K562 (cell line): ENCODE measurements at regions not wholly inside any gene's neighbourhood (a gene's known extent, or its start where the extent isn't known, plus 50 kb on each side); places are given as distances from the start of the nearest gene placed in this dataset.

ENCODE experiments used
- CAMTA2 ChIP-seq: fragments of 250-450 bp; sonication (Bioruptor Pico); conservative IDR thresholded peaks from 2 replicates; pipeline ENCODE4 v1.5.1; 2022
- CTCF ChIP-seq, 3 experiments: IDR thresholded peaks in 2 of 3; conservative IDR thresholded peaks in 1 of 3; 2 replicates each; pipeline ENCODE4 v1.5.1; 2011 to 2012; ENCODE audit warnings: low read length in 3 of 3, mild to moderate bottlenecking in 3 of 3, control low read depth in 2 of 3, improper control_type of control experiment in 1 of 3, inconsistent platforms in 1 of 3, low read depth in 1 of 3, mixed read lengths in 1 of 3, moderate library complexity in 1 of 3; ENCODE audit not compliant: insufficient read depth in 2 of 3
- E2F8 ChIP-seq: fragments of 450-650 bp; IDR thresholded peaks from 2 replicates; pipeline ENCODE4 v1.7.1; 2018; ENCODE audit warnings: mild to moderate bottlenecking, low read depth; ENCODE audit not compliant: partially characterized antibody
- EP300 ChIP-seq: IDR thresholded peaks from 2 replicates; pipeline ENCODE4 v1.6.1; 2012; ENCODE audit warnings: low read length, improper control_type of control experiment
- FOXP4 ChIP-seq: sonication (generic); formaldehyde crosslinking; IDR thresholded peaks from 2 replicates; pipeline ENCODE4 v1.8.0; 2022; ENCODE audit warnings: mild to moderate bottlenecking, missing genetic modification reagents, borderline replicate concordance
- GATA2 ChIP-seq: sonication (generic); formaldehyde crosslinking; IDR thresholded peaks from 2 replicates; pipeline ENCODE4 v1.4.0; 2020; ENCODE audit warnings: mild to moderate bottlenecking, missing genetic modification reagents
- MTA2 ChIP-seq: fragments of 450-650 bp; IDR thresholded peaks from 2 replicates; pipeline ENCODE4 v1.6.1; 2016; ENCODE audit warnings: low read depth
- NCOA1 ChIP-seq: fragments of 450-650 bp; IDR thresholded peaks from 2 replicates; pipeline ENCODE4 v1.6.1; 2016; ENCODE audit warnings: low read depth
- NFIC ChIP-seq: fragments of 450-650 bp; IDR thresholded peaks from 2 replicates; pipeline ENCODE4 v1.6.1; 2017; ENCODE audit warnings: mild to moderate bottlenecking, inconsistent platforms
- SMARCA4 ChIP-seq: fragments of 450-650 bp; IDR thresholded peaks from 2 replicates; pipeline ENCODE4 v1.6.1; 2016
- SMARCC2 ChIP-seq: fragments of 450-650 bp; IDR thresholded peaks from 2 replicates; pipeline ENCODE4 v1.6.1; 2017; ENCODE audit warnings: antibody characterized with exemption, moderate library complexity, mild to moderate bottlenecking, low read depth
- SMARCE1 ChIP-seq: fragments of 450-650 bp; IDR thresholded peaks from 2 replicates; pipeline ENCODE4 v1.7.1; 2016; ENCODE audit warnings: mild to moderate bottlenecking
- TBL1XR1 ChIP-seq, 2 experiments: IDR thresholded peaks; 2 replicates each; pipeline ENCODE4 v1.6.1; 2012; ENCODE audit warnings: improper control_type of control experiment in 2 of 2, low read length in 2 of 2, mild to moderate bottlenecking in 1 of 2

- no peak for TF ChIP-seq SMARCC2
- no peak for TF ChIP-seq SMARCE1
- no peak for TF ChIP-seq MTA2
- TF ChIP-seq NCOA1 = no peak
- no peak for TF ChIP-seq FOXP4 (CRISPR knock-in tag)
- no peak for TF ChIP-seq CTCF (IDR thresholded peaks at IDR 0.05 in 2 of 3, conservative IDR thresholded peaks at IDR 0.05 in 1 of 3; ENCODE audit: insufficient read depth in 2 of 3, low read depth in 1 of 3, low read length in 3 of 3)
- no peak for TF ChIP-seq GATA2 (CRISPR knock-in tag)
- no peak for TF ChIP-seq CAMTA2
- TF ChIP-seq EP300 = no peak
- TF ChIP-seq NFIC = no peak
- no peak for TF ChIP-seq SMARCA4
- TF ChIP-seq E2F8 = no peak
- TF ChIP-seq TBL1XR1 (IDR thresholded peaks at IDR 0.05; ENCODE audit: low read length in 2 of 2) = no peak
Measured at GRCh38 chr4:67380154-67380553, 165.1 kb downstream of the CENPC start.
